ENCODE measurements at regions not wholly inside any gene's neighbourhood (a gene's known extent, or its start where the extent isn't known, plus 50 kb on each side); places are given as distances from the start of the nearest gene placed in this dataset.

GRCh38 chr21:17003258-17003615 is 509.6 kb upstream of the CXADR start:
- Mint-ChIP-seq H3K27me3 (no peaks in the 10 kb centered on the region), H3K36me3 (no peaks in the 10 kb centered on the region), H3K9me3 (peaks cover 8% of the 10 kb centered on the region), H3K27ac (no peak overlapping the region), H3K4me1 (no peaks in the 10 kb centered on the region), H3K4me3 (no peak overlapping the region)
- POLR2A ChIA-PET: no interaction called here
- DNase-seq (no peak), ATAC-seq (ENCODE audit: low read depth) (no peak)

GRCh38 chr21:17003763-17004373 is 509.0 kb upstream of the CXADR start:
- peaks cover 8% of the 10 kb centered on the region for H3K9me3 Mint-ChIP-seq
- no peaks in the 10 kb centered on the region for H3K36me3 Mint-ChIP-seq
- DNase-seq (no peak), ATAC-seq (ENCODE audit: low read depth) (no peak)
- H3K27ac Mint-ChIP-seq: no peak overlapping the region
- H3K27me3 Mint-ChIP-seq: no peaks in the 10 kb centered on the region
- H3K4me3 Mint-ChIP-seq: no peak overlapping the region
- no peaks in the 10 kb centered on the region for H3K4me1 Mint-ChIP-seq
- POLR2A ChIA-PET: no interaction called here

DNA sequence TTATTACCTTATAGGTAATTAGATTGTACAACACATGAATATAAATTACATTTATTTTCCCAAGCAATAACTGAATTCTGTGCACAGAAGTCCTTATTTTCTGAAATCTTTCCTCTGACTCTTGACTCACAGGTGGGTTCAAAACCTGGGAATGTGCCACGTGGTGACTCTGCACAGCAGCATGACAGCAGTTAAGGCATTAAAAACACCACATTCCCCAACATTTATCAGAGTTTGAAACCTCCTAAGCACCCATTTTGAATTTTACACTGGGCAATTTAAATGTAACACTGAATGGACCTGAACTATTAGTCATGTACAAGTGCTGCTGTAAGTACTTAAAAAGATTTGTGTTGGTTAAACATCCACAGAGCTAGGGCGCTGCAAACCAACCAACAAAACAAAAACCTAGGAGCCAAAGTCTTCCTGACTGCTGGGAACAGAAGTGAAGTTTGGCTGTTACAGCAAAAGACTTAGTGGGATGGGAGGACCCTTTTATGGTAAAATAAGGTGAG is 480.6 kb upstream of the CXADR start:
- ATAC-seq (ENCODE audit: low read depth) (no peak), DNase-seq (no peak)
- H3K27me3 Mint-ChIP-seq: no peaks in the 10 kb centered on the region
- POLR2A ChIA-PET: no interaction called here
- H3K4me3 Mint-ChIP-seq: no peak overlapping the region
- H3K4me1 Mint-ChIP-seq: no peaks in the 10 kb centered on the region
- H3K36me3 Mint-ChIP-seq: no peaks in the 10 kb centered on the region
- H3K9me3 Mint-ChIP-seq: peaks cover 13% of the 10 kb centered on the region
- H3K27ac Mint-ChIP-seq: no peak overlapping the region

DNA sequence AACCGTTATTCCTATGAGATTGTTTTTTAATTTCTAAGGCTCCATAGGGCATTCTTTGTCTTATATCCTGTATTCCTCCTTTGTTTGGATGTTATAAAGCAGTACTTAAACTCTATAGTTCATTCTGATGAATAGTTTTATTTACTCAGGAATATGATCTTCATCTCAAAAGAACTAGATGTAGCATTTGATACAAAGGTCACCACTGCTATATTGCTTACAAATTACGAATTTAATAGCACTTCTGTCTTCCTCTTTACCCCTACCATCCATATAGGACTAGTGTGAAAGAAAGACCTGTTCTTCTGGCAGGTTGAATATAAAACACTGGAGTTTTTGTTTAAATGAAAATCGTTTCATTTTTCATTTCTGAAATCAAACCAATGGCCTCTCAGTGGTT is 468.1 kb upstream of the CXADR start:
- DNase-seq (no peak), ATAC-seq (ENCODE audit: low read depth) (no peak)
- Mint-ChIP-seq H3K9me3 (peaks cover 16% of the 10 kb centered on the region), H3K27ac (no peak overlapping the region), H3K4me1 (no peaks in the 10 kb centered on the region), H3K4me3 (no peak overlapping the region), H3K36me3 (no peaks in the 10 kb centered on the region), H3K27me3 (no peaks in the 10 kb centered on the region)
- POLR2A ChIA-PET: no interaction called here

- POLR2A ChIA-PET: no interaction called here
- DNase-seq: no peak
- Mint-ChIP-seq H3K9me3 (peaks cover 16% of the 10 kb centered on the region), H3K27ac (no peak overlapping the region), H3K4me3 (no peak overlapping the region), H3K27me3 (no peaks in the 10 kb centered on the region), H3K4me1 (no peaks in the 10 kb centered on the region), H3K36me3 (no peaks in the 10 kb centered on the region)
- no peak for ATAC-seq (ENCODE audit: low read depth)
These were observed 467.5 kb upstream of the CXADR start for GRCh38 chr21:17045214-17045853.

DNA sequence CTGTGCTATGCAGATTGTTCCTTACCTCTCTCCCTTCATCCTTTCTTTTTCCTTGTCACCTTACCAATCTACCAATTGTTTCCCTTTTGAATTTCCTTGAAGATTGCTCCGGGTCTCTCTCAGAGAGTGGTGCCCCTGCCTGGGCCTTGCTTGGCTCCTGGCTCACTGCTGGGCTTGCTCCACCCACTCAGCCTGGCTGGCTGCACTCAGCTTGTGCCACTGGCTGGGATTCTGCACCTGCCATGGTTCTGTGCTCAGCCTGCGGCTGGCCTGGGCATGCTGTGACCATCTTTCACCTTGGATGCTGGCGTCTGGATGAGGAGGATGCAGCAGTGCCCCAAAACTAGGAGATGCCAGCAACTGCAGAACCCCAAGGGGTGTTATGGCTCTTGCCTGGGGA is 463.9 kb upstream of the CXADR start:
- no peak for DNase-seq
- POLR2A ChIA-PET: no interaction called here
- Mint-ChIP-seq H3K4me1 (no peaks in the 10 kb centered on the region), H3K4me3 (no peak overlapping the region), H3K9me3 (peaks cover 5% of the 10 kb centered on the region), H3K27ac (no peak overlapping the region), H3K36me3 (no peaks in the 10 kb centered on the region), H3K27me3 (no peaks in the 10 kb centered on the region)
- ATAC-seq (ENCODE audit: low read depth): no peak

DNA sequence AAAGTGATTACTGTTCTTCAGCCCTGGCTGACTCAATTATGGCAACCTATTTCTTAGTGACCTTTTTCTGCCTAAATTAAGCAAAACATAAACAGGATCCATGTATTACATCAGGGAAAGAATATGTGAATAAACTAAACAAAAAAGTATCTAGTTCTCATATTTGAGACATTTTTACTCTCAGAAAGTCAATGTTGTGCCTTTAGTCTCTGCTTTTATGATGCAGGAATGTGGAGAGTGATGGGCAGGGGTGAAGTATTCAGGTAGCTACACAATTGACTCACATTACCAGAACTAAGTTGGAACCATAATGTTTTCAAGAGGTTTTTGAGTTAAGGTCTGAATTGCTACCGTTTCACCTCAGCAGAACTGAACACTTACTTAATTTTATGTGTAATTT is 462.7 kb upstream of the CXADR start:
- no peaks in the 10 kb centered on the region for H3K4me1 Mint-ChIP-seq
- no peaks in the 10 kb centered on the region for H3K27me3 Mint-ChIP-seq
- ATAC-seq (ENCODE audit: low read depth) (no peak), DNase-seq (no peak)
- H3K9me3 Mint-ChIP-seq: peaks cover 5% of the 10 kb centered on the region
- H3K4me3 Mint-ChIP-seq: no peak overlapping the region
- H3K27ac Mint-ChIP-seq: no peak overlapping the region
- POLR2A ChIA-PET: no interaction called here
- no peaks in the 10 kb centered on the region for H3K36me3 Mint-ChIP-seq

GRCh38 chr21:17050646-17051045 is 462.2 kb upstream of the CXADR start:
- H3K9me3 Mint-ChIP-seq: peaks cover 5% of the 10 kb centered on the region

GRCh38 chr21:17051054-17051453 is 461.8 kb upstream of the CXADR start:
- H3K4me3 Mint-ChIP-seq: no peak overlapping the region
- no peaks in the 10 kb centered on the region for H3K36me3 Mint-ChIP-seq

More at GRCh38 chr21:17050646-17051045, 462.2 kb upstream of the CXADR start:
- Mint-ChIP-seq H3K27me3 (no peaks in the 10 kb centered on the region), H3K4me1 (no peaks in the 10 kb centered on the region), H3K36me3 (no peaks in the 10 kb centered on the region), H3K4me3 (no peak overlapping the region), H3K27ac (no peak overlapping the region)
- DNase-seq (no peak), ATAC-seq (ENCODE audit: low read depth) (no peak)
- POLR2A ChIA-PET: no interaction called here

GRCh38 chr21:17053321-17053720 is 459.5 kb upstream of the CXADR start:
- H3K27ac Mint-ChIP-seq: no peak overlapping the region
- H3K36me3 Mint-ChIP-seq: no peaks in the 10 kb centered on the region
- ATAC-seq (ENCODE audit: low read depth) (no peak), DNase-seq (no peak)
- H3K27me3 Mint-ChIP-seq: no peaks in the 10 kb centered on the region
- H3K9me3 Mint-ChIP-seq: peaks cover 2% of the 10 kb centered on the region
- no peak overlapping the region for H3K4me3 Mint-ChIP-seq
- H3K4me1 Mint-ChIP-seq: no peaks in the 10 kb centered on the region
- POLR2A ChIA-PET: no interaction called here

More at GRCh38 chr21:17051054-17051453, 461.8 kb upstream of the CXADR start:
- no peaks in the 10 kb centered on the region for H3K27me3 Mint-ChIP-seq
- DNase-seq (no peak), ATAC-seq (ENCODE audit: low read depth) (no peak)
- no peak overlapping the region for H3K27ac Mint-ChIP-seq
- POLR2A ChIA-PET: no interaction called here
- peaks cover 4% of the 10 kb centered on the region for H3K9me3 Mint-ChIP-seq
- no peaks in the 10 kb centered on the region for H3K4me1 Mint-ChIP-seq

DNA sequence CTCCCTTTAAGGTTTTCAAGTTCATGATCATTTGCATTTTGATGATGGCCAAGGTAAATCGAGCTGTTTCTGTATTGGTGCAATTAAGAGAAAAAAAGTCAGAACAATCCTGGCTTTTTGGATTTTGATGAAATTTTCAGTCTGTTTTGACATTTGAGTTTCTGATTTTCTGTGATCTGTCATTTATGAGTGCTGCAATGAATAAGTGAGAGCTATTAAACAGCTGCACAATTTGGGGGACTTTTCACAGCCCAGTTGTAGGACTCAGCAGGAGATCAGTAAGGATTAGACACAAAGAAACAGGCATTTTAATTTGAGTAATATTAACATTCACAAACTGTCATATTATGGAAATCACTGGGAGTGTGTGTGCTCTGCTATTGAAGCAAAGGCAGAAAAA is 452.9 kb upstream of the CXADR start:
- no peak overlapping the region for H3K4me3 Mint-ChIP-seq
- ATAC-seq (ENCODE audit: low read depth) (no peak), DNase-seq (no peak)
- no peaks in the 10 kb centered on the region for H3K27me3 Mint-ChIP-seq
- no peaks in the 10 kb centered on the region for H3K9me3 Mint-ChIP-seq
- no peak overlapping the region for H3K27ac Mint-ChIP-seq
- H3K36me3 Mint-ChIP-seq: no peaks in the 10 kb centered on the region
- POLR2A ChIA-PET: no interaction called here
- H3K4me1 Mint-ChIP-seq: no peaks in the 10 kb centered on the region

GRCh38 chr21:17066006-17066405 is 446.8 kb upstream of the CXADR start:
- no peaks in the 10 kb centered on the region for H3K27me3 Mint-ChIP-seq
- H3K27ac Mint-ChIP-seq: no peak overlapping the region
- H3K4me1 Mint-ChIP-seq: no peaks in the 10 kb centered on the region
- ATAC-seq (ENCODE audit: low read depth): no peak
- H3K36me3 Mint-ChIP-seq: no peaks in the 10 kb centered on the region
- peaks cover 2% of the 10 kb centered on the region for H3K9me3 Mint-ChIP-seq
- no peak for DNase-seq
- no peak overlapping the region for H3K4me3 Mint-ChIP-seq
- POLR2A ChIA-PET: no interaction called here

- POLR2A ChIA-PET: no interaction called here
- Mint-ChIP-seq H3K4me1 (no peaks in the 10 kb centered on the region), H3K27ac (no peak overlapping the region), H3K36me3 (no peaks in the 10 kb centered on the region), H3K9me3 (peaks cover 4% of the 10 kb centered on the region), H3K27me3 (no peaks in the 10 kb centered on the region), H3K4me3 (no peak overlapping the region)
- DNase-seq: no peak
- ATAC-seq (ENCODE audit: low read depth): no peak
These were observed 441.8 kb upstream of the CXADR start for GRCh38 chr21:17071093-17071492.

DNA sequence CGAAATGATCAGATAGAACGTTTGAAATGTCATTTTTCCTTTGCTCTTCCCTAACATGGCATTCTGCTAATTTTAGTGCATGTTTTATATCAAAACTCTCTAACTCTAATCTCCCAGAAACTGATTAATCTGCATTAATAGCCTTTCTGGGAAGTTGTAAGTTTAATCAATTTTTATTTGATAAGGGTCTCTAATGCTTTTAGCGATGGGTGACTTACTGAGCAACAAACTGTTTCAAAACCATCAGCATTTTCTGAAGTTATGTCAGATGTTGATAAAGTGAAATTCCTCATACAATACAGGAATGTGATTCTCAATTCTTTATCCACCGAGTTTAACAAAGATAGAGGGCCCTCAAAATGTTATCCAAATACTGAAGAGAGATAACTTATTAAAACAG is 431.6 kb upstream of the CXADR start:
- no peak overlapping the region for H3K4me3 Mint-ChIP-seq
- DNase-seq (no peak), ATAC-seq (ENCODE audit: low read depth) (no peak)
- no peak overlapping the region for H3K27ac Mint-ChIP-seq
- POLR2A ChIA-PET: no interaction called here
- peaks cover 1% of the 10 kb centered on the region for H3K9me3 Mint-ChIP-seq
- H3K36me3 Mint-ChIP-seq: no peaks in the 10 kb centered on the region
- no peaks in the 10 kb centered on the region for H3K4me1 Mint-ChIP-seq
- no peaks in the 10 kb centered on the region for H3K27me3 Mint-ChIP-seq
